Fibroblast of mammary gland (primary cell): ENCODE measurements at regions not wholly inside any gene's neighbourhood (a gene's known extent, or its start where the extent isn't known, plus 50 kb on each side); places are given as distances from the start of the nearest gene placed in this dataset.

ENCODE experiments used
- DNase-seq: peaks from one replicate; pipeline ENCODE4 v3.0.0-alpha.2; 2010; ENCODE audit warnings: low read depth
- H3K4me3 ChIP-seq: 2 replicates; pipeline ENCODE4 v1.5.1; 2011; ENCODE audit warnings: low read depth, mild to moderate bottlenecking, low read length, moderate library complexity; ENCODE audit not compliant: control insufficient read depth
- TF ChIP-seq, protein P1 (sequence below): conservative IDR thresholded peaks from 2 replicates; pipeline ENCODE4 v1.5.1; 2011; ENCODE audit warnings: low read depth, low read length, inconsistent platforms; ENCODE audit not compliant: control insufficient read depth, insufficient read depth

DNA sequence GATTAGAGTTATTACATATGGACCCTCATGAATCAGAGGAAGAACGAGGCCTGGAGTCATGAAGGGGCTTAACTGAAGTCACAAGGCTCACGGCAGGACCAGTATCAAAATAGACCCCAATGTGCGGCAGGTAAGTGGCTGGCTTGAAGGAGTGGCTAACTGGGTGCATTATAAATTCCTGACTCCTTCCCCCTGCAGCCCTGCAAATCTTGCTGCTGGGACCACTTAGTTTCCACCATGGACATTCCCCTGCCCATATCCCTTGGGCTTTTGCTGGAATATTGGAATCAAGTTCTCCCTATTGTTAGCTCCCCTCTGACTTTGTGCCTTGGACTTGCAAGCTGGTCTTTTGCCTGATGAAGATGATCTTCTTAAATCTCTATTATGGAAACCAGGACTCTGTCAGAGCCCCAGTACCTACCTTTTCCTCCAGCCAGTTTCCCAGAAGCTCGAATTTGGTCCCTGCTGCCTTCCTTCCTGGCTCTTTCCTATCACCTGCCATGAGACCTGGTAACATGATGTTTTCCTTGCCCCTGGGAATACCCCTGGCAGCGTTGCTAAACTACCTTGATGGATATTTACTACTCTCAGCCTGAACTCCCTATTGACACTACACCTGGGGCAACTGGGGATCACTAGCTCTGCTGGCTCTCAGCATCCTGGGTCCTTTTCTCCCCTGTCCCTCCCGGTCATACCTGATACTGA, 156.0 kb upstream of the JUN start:
- H3K4me3 ChIP-seq = no peak overlapping the region
- DNase-seq = no peak
- TF ChIP-seq, protein P1, sequence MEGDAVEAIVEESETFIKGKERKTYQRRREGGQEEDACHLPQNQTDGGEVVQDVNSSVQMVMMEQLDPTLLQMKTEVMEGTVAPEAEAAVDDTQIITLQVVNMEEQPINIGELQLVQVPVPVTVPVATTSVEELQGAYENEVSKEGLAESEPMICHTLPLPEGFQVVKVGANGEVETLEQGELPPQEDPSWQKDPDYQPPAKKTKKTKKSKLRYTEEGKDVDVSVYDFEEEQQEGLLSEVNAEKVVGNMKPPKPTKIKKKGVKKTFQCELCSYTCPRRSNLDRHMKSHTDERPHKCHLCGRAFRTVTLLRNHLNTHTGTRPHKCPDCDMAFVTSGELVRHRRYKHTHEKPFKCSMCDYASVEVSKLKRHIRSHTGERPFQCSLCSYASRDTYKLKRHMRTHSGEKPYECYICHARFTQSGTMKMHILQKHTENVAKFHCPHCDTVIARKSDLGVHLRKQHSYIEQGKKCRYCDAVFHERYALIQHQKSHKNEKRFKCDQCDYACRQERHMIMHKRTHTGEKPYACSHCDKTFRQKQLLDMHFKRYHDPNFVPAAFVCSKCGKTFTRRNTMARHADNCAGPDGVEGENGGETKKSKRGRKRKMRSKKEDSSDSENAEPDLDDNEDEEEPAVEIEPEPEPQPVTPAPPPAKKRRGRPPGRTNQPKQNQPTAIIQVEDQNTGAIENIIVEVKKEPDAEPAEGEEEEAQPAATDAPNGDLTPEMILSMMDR = no peak

GRCh38 chr1:58941471-58942289, 157.8 kb upstream of the JUN start:
- TF ChIP-seq, protein P1 = no peak
- H3K4me3 ChIP-seq = no peak overlapping the region
- DNase-seq = no peak

DNA sequence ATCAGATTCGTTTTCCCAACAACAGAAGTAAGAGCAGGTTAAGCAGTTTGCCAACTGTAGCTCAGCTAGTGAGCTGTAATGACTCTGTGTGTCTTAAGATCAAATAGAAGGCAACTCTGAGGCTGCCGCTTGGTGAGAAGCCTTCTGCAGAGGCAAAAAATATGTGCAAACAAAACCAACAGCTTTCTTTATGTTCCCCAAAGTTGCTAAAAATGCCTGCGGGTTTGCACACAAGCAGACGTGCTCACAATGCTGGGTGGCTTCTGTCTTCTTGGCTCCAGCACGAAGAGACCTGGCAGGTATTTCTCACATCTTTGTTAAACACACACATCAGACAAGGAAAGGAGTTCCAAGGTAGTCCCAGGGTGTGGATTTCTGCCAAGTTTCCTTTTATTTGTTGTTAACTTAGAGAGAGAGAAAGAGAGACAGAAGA, 158.9 kb upstream of the JUN start:
- TF ChIP-seq, protein P1 = no peak
- no peak overlapping the region for H3K4me3 ChIP-seq
- no peak for DNase-seq

GRCh38 chr1:58943776-58944175, 159.9 kb upstream of the JUN start:
- TF ChIP-seq, protein P1 = no peak

GRCh38 chr1:58944439-58944838, 160.6 kb upstream of the JUN start:
- TF ChIP-seq, protein P1 = no peak
- no peak overlapping the region for H3K4me3 ChIP-seq
- no peak for DNase-seq

More at GRCh38 chr1:58943776-58944175, 159.9 kb upstream of the JUN start:
- H3K4me3 ChIP-seq = no peak overlapping the region
- DNase-seq = no peak

DNA sequence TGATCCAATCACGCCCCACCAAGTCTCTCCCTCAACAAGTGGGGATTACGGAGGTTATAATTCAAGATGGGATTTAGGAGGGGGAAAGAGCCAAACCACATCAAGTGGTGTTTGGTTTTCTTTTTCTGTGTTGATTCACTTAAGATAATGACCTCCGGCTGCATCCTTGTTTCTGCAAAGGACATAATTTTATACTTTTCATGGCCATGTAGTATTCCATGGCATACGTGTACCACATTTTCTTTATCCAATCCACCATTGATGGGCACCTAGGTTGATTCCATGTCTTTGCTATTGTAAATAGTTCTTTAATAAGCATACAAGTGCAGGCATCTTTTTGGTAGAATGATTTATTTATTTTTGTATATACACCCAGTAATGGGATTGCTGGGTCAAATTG, 162.5 kb upstream of the JUN start:
- DNase-seq = no peak
- no peak overlapping the region for H3K4me3 ChIP-seq
- TF ChIP-seq, protein P1 = no peak
